ENCODE measurements at regions not wholly inside any gene's neighbourhood (a gene's known extent, or its start where the extent isn't known, plus 50 kb on each side); places are given as distances from the start of the nearest gene placed in this dataset.

- DNase-seq, result no peak
- no peaks in the 10 kb centered on the region for H3K36me3 Mint-ChIP-seq (ENCODE audit: low read depth)
- TF ChIP-seq CTCF (IDR thresholded peaks at IDR 0.05), result no peak
Observed at GRCh38 chr17:83185023-83186002, 105.9 kb downstream of the METRNL start.

GRCh38 chr17:83186226-83186625, 106.8 kb downstream of the METRNL start:
- no peaks in the 10 kb centered on the region for H3K36me3 Mint-ChIP-seq (ENCODE audit: low read depth)
- H3K4me1 Mint-ChIP-seq, result peaks cover 35% of the 10 kb centered on the region
- H3K27me3 Mint-ChIP-seq (ENCODE audit: low read depth, poor library complexity), result peaks cover 22% of the 10 kb centered on the region
- no peak for TF ChIP-seq CTCF (IDR thresholded peaks at IDR 0.05)
- no peak overlapping the region for H3K27ac Mint-ChIP-seq
- DNase-seq, result peak; percentile 4
- H3K4me3 Mint-ChIP-seq, result no peak overlapping the region
- H3K9me3 Mint-ChIP-seq, result peaks cover 22% of the 10 kb centered on the region

More at GRCh38 chr17:83185023-83186002, 105.9 kb downstream of the METRNL start:
- no peak overlapping the region for H3K4me3 Mint-ChIP-seq
- H3K9me3 Mint-ChIP-seq, result peaks cover 22% of the 10 kb centered on the region
- H3K27me3 Mint-ChIP-seq (ENCODE audit: low read depth, poor library complexity), result peaks cover 17% of the 10 kb centered on the region
- H3K27ac Mint-ChIP-seq, result no peak overlapping the region
- peaks cover 40% of the 10 kb centered on the region for H3K4me1 Mint-ChIP-seq

DNA sequence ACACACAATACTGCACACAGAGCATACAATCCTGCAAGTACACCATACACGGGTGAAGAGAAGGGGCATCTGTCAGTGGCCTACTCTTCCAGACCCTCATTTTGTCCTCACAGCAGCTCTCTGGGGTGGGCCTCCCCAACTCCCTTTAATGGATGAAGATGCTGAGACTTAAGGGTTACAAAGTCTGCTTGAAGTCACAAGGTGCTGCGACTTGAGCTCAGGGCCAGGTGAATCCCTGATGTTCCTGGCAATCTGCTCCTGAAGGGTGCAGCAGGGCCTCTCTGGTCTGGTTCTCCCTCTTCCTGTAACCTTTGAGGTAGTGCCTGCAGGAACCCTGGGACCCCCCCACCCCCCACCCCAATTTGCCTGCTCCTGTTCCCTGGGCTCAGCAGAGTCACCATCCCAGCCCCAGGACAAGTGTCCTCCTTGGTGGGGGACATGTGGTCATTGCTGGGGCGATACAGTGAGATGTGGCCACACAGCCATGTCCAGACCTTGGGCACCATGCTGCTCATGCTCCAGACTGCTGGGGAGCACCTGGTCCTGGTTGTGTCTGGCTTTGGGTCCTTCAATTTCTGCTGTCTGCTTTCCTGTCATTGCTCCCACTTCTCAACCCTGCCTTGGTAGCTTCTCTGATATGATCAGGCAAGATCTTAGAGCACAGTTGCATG, 107.5 kb downstream of the METRNL start:
- Mint-ChIP-seq H3K36me3 (ENCODE audit: low read depth) (no peaks in the 10 kb centered on the region), H3K27me3 (ENCODE audit: low read depth, poor library complexity) (peaks cover 22% of the 10 kb centered on the region), H3K4me1 (peaks cover 34% of the 10 kb centered on the region), H3K27ac (no peak overlapping the region), H3K4me3 (no peak overlapping the region), H3K9me3 (peaks cover 22% of the 10 kb centered on the region)
- no peak for DNase-seq
- TF ChIP-seq CTCF (IDR thresholded peaks at IDR 0.05), result no peak

GRCh38 chr17:83187782-83188311, 108.4 kb downstream of the METRNL start:
- H3K27ac Mint-ChIP-seq, result no peak overlapping the region

More at GRCh38 chr17:83187782-83188311, 108.4 kb downstream of the METRNL start:
- no peak for TF ChIP-seq CTCF (IDR thresholded peaks at IDR 0.05)
- no peaks in the 10 kb centered on the region for H3K36me3 Mint-ChIP-seq (ENCODE audit: low read depth)
- peaks cover 22% of the 10 kb centered on the region for H3K27me3 Mint-ChIP-seq (ENCODE audit: low read depth, poor library complexity)
- no peak overlapping the region for H3K4me3 Mint-ChIP-seq
- no peak for DNase-seq
- H3K4me1 Mint-ChIP-seq, result peaks cover 29% of the 10 kb centered on the region
- peaks cover 22% of the 10 kb centered on the region for H3K9me3 Mint-ChIP-seq
